ENCODE measurements at regions not wholly inside any gene's neighbourhood (a gene's known extent, or its start where the extent isn't known, plus 50 kb on each side); places are given as distances from the start of the nearest gene placed in this dataset.

DNA sequence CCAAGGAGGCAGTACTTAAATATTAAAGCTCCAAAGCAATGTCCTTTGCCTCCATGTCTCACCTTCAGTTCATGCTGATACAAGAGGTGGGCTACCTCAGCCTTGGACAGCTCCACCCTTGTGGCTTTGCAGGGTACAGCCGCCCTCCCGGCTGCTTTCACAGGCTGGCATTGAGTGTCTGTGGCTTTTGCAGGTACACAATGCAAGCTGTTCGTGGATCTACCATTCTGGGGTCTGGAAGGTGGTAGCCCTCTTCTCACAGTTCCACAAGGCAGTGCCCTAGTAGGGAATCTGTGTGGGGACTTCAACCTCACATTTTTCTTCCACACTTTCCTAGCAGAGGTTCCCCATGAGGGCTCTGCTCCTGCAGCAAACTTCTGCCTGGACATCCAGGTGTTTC, 324.8 kb downstream of the COL11A1 start:
- Mint-ChIP-seq H3K9me3 (peaks cover 22% of the 10 kb centered on the region), H3K4me3 (no peak overlapping the region), H3K36me3 (peaks cover 7% of the 10 kb centered on the region), H3K4me1 (no peaks in the 10 kb centered on the region), H3K27ac (no peak overlapping the region), H3K27me3 (ENCODE audit: low read depth) (no peaks in the 10 kb centered on the region)
- TF ChIP-seq, protein P1, sequence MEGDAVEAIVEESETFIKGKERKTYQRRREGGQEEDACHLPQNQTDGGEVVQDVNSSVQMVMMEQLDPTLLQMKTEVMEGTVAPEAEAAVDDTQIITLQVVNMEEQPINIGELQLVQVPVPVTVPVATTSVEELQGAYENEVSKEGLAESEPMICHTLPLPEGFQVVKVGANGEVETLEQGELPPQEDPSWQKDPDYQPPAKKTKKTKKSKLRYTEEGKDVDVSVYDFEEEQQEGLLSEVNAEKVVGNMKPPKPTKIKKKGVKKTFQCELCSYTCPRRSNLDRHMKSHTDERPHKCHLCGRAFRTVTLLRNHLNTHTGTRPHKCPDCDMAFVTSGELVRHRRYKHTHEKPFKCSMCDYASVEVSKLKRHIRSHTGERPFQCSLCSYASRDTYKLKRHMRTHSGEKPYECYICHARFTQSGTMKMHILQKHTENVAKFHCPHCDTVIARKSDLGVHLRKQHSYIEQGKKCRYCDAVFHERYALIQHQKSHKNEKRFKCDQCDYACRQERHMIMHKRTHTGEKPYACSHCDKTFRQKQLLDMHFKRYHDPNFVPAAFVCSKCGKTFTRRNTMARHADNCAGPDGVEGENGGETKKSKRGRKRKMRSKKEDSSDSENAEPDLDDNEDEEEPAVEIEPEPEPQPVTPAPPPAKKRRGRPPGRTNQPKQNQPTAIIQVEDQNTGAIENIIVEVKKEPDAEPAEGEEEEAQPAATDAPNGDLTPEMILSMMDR (IDR thresholded peaks at IDR 0.05; ENCODE audit: unreplicated experiment): no peak
- DNase-seq (ENCODE audit: low spot score in 2 of 2, unreplicated experiment in 2 of 2): no peak

DNA sequence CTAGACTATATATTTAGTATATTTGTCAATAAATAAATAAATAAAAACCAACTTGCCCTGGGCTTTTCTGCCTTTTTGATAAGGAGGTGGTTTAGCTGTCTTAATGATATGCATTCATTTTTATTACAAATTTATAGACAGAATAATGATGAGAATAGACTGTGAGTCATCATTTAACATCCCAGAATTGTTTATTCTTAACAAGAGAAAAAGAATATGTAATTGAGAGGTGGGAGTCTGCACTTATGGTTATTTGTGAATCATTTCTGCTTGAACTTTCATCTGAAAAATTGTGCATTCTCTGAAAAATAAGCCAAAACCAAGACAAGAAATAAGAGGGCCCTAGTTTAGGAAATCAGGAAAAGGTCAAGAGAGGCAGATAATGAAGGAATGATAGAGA, 326.2 kb downstream of the COL11A1 start:
- H3K9me3 Mint-ChIP-seq: peaks cover 22% of the 10 kb centered on the region
- no peak overlapping the region for H3K4me3 Mint-ChIP-seq
- H3K27ac Mint-ChIP-seq: no peak overlapping the region
- no peaks in the 10 kb centered on the region for H3K27me3 Mint-ChIP-seq (ENCODE audit: low read depth)
- peaks cover 7% of the 10 kb centered on the region for H3K36me3 Mint-ChIP-seq
- no peak for DNase-seq (ENCODE audit: low spot score in 2 of 2, unreplicated experiment in 2 of 2)
- TF ChIP-seq, protein P1 (IDR thresholded peaks at IDR 0.05; ENCODE audit: unreplicated experiment): no peak
- peaks cover 2% of the 10 kb centered on the region for H3K4me1 Mint-ChIP-seq

DNA sequence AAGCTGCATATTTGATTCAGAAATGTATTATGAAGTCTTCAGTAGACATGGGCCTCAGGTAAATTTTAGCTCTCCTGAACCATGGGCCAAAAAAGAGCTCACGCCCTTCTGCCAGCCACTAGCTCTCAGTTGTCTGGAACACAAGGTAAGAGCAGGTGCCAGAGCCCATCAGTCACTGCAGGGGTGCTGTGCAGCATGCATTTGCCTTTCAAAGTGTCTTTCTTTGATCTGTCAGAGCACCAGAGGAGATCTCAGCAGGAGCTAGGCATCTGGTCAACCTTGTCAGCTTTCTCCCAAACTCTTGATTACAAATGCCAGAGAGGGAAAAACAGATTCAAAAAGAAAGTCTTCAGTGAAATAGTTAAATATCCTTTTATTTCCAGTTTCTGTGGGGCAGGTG, 332.3 kb downstream of the COL11A1 start:
- Mint-ChIP-seq H3K4me1 (peaks cover 7% of the 10 kb centered on the region), H3K27me3 (ENCODE audit: low read depth) (no peaks in the 10 kb centered on the region), H3K4me3 (no peak overlapping the region), H3K9me3 (no peaks in the 10 kb centered on the region), H3K36me3 (no peaks in the 10 kb centered on the region), H3K27ac (no peak overlapping the region)
- TF ChIP-seq, protein P1 (IDR thresholded peaks at IDR 0.05; ENCODE audit: unreplicated experiment): no peak
- no peak for DNase-seq (ENCODE audit: low spot score in 2 of 2, unreplicated experiment in 2 of 2)

DNA sequence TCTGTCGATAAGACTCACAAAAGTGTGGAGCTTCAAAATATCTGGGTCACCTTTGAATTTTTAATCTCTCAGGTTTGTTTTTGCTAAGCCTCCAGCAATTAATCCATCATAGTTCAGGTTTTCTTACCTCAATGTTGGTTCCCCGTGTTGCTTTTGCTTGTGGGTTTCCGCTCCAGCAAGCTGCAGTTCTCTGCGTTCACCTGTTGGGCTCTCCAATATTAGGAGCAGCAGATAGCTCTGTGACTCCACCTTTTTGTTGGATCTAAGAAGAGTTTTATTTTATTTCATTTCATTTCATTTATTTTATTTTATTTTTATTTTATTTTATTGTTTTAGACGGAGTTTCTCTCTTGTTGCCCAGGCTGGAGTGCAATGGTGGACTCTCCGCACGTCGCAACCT, 335.5 kb downstream of the COL11A1 start:
- Mint-ChIP-seq H3K27ac (no peak overlapping the region), H3K36me3 (no peaks in the 10 kb centered on the region)

DNA sequence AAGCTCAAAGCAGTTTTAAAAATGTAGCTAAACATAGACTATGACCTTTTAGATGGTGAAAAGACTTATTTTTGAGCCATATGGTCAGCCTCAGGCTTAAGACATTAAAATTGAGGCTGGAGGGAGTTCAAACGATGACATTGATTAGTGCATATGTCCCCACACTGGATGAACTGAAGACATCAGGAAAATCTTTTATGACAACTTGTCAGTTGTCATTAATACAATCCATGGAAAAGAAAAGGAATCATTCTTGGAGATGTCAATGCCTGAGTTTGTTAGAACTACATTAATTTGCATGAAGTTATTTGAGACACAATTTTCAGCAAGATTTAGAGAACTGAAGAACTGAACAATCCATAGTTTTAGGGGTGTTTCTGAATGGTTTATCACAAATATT, 349.9 kb downstream of the COL11A1 start:
- DNase-seq (ENCODE audit: low spot score in 2 of 2, unreplicated experiment in 2 of 2): no peak
- no peaks in the 10 kb centered on the region for H3K27me3 Mint-ChIP-seq (ENCODE audit: low read depth)

More for the DNA sequence above, 335.5 kb downstream of the COL11A1 start:
- TF ChIP-seq, protein P1 (IDR thresholded peaks at IDR 0.05; ENCODE audit: unreplicated experiment): no peak
- Mint-ChIP-seq H3K4me3 (no peak overlapping the region), H3K27me3 (ENCODE audit: low read depth) (no peaks in the 10 kb centered on the region), H3K4me1 (peaks cover 6% of the 10 kb centered on the region), H3K9me3 (no peaks in the 10 kb centered on the region)
- no peak for DNase-seq (ENCODE audit: low spot score in 2 of 2, unreplicated experiment in 2 of 2)

More for the DNA sequence above, 349.9 kb downstream of the COL11A1 start:
- peaks cover 6% of the 10 kb centered on the region for H3K9me3 Mint-ChIP-seq
- H3K36me3 Mint-ChIP-seq: no peaks in the 10 kb centered on the region
- H3K4me3 Mint-ChIP-seq: no peak overlapping the region
- TF ChIP-seq, protein P1 (IDR thresholded peaks at IDR 0.05; ENCODE audit: unreplicated experiment): no peak
- peaks cover 7% of the 10 kb centered on the region for H3K4me1 Mint-ChIP-seq
- H3K27ac Mint-ChIP-seq: no peak overlapping the region

All from mesothelial cell of epicardium (in vitro differentiated cells).